ENCODE measurements at regions not wholly inside any gene's neighbourhood (a gene's known extent, or its start where the extent isn't known, plus 50 kb on each side); places are given as distances from the start of the nearest gene placed in this dataset.

GRCh38 chr4:19596342-19596741 is 655.4 kb upstream of the SLIT2 start:
- TF ChIP-seq CTCF (IDR thresholded peaks at IDR 0.05), result no peak
- no peak for TF ChIP-seq POLR2A (IDR thresholded peaks at IDR 0.05)

Measured in adrenal gland (tissue), 5 donors.